Subcutaneous abdominal adipose tissue (tissue), 5 donors: ENCODE measurements at regions not wholly inside any gene's neighbourhood (a gene's known extent, or its start where the extent isn't known, plus 50 kb on each side); places are given as distances from the start of the nearest gene placed in this dataset.
A peak's percentile ranks its signal among the peaks of the same experiment; 100 is the strongest.

ENCODE experiments used
- H3K27ac ChIP-seq: one replicate; pipeline ENCODE4 v1.7.0; 2013; ENCODE audit warnings: low read depth, mild to moderate bottlenecking, inconsistent platforms, low read length, moderate library complexity
- H3K27me3 ChIP-seq, 5 donors: one replicate each; pipeline ENCODE4 v1.7.0; 2013; ENCODE audit warnings: low read length in 5 of 5, inconsistent platforms in 1 of 5; ENCODE audit not compliant: control insufficient read depth in 5 of 5, insufficient read depth in 4 of 5
- H3K36me3 ChIP-seq, 5 donors: one replicate each; pipeline ENCODE4 v1.7.0; 2013; ENCODE audit warnings: low read length in 5 of 5; ENCODE audit not compliant: control insufficient read depth in 5 of 5, insufficient read depth in 5 of 5
- H3K4me1 ChIP-seq, 5 donors: one replicate each; pipeline ENCODE4 v1.7.0; 2013; ENCODE audit warnings: low read length in 5 of 5, mild to moderate bottlenecking in 3 of 5, moderate library complexity in 1 of 5; ENCODE audit not compliant: control insufficient read depth in 5 of 5, insufficient read depth in 5 of 5
- H3K4me3 ChIP-seq, 5 donors: one replicate each; pipeline ENCODE4 v1.7.0; 2013; ENCODE audit warnings: low read length in 5 of 5, low read depth in 1 of 5
- H3K9ac ChIP-seq, 5 donors: one replicate each; pipeline ENCODE4 v1.7.0; 2013; ENCODE audit warnings: low read length in 5 of 5, mild to moderate bottlenecking in 4 of 5, moderate library complexity in 3 of 5
- H3K9me3 ChIP-seq, 5 donors: one replicate each; pipeline ENCODE4 v1.7.0; 2013; ENCODE audit warnings: low read length in 5 of 5; ENCODE audit not compliant: control insufficient read depth in 5 of 5
- donor health status: healthy.
- donor health status: healthy.
- donor health status: healthy.
- donor health status: healthy.
- donor health status: healthy.

DNA sequence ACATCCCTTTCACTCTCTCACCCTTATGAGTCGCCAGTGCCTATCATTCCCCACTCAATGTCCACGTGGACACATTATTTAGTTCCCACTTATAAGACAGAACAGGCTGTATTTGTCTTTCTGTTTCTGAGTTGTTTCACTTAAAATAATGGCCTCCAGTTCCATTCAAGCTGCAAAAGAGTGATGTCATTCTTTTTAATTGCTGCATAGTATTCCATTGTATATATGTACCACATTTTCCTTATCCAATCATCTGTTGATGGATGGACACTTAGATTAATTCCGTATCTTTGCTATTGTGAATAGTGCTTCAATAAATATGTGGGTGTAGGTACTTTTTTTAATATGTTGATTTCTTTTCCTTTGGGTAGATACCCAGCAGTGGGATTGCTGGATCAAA, 79.1 kb downstream of the ZNF365 start:
- H3K27ac ChIP-seq = no peak overlapping the region
- peaks cover 0 to 55% (median 45%) of the 10 kb centered on the region in 5 donors for H3K4me1 ChIP-seq
- H3K36me3 ChIP-seq = no peaks in the 10 kb centered on the region
- no peaks in the 10 kb centered on the region for H3K27me3 ChIP-seq
- no peaks in the 10 kb centered on the region for H3K9me3 ChIP-seq
- H3K4me3 ChIP-seq = no peak overlapping the region
- no peak overlapping the region for H3K9ac ChIP-seq

DNA sequence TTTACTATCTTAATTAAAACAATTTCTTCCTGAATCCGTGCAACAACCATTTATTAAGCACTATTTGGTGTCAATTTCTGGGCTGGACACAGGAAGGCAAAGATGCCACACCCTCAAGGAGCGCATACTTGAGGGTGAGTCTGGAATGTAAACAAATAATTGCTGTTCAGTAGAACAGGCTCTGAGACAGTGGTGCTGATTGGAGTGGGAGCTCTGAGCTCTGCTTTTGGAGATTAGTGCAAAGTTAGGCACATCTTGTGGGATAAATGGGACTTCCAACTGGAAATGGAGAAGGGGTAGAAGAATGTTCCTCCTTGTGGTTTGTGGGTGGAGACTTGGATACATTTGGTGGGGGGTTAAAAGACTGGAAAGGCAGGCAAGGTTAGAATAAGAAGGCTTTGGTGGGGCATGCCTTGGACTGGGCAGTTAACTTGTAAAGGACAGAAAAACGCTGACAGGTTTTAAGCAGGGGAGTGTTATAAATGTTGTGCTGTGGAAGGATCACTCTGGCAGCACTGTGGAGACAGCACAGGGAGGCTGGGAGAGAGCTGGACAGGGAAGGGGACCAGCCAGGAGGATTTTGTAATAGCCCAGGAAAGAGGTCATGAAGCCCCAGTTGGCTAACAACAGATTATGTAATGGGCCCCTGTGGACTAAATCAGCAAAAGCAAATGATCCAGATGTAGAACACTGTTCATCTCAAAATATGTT, 80.7 kb downstream of the ZNF365 start:
- peak overlapping the region in 1 of 5 donors; percentile 31 for H3K4me3 ChIP-seq
- no peaks in the 10 kb centered on the region for H3K27me3 ChIP-seq
- H3K36me3 ChIP-seq = no peaks in the 10 kb centered on the region
- H3K9me3 ChIP-seq = no peaks in the 10 kb centered on the region
- peak overlapping the region in 1 of 5 donors; percentile 19 for H3K9ac ChIP-seq
- peaks cover 0 to 55% (median 45%) of the 10 kb centered on the region in 5 donors for H3K4me1 ChIP-seq
- peak overlapping the region; percentile 56 for H3K27ac ChIP-seq

DNA sequence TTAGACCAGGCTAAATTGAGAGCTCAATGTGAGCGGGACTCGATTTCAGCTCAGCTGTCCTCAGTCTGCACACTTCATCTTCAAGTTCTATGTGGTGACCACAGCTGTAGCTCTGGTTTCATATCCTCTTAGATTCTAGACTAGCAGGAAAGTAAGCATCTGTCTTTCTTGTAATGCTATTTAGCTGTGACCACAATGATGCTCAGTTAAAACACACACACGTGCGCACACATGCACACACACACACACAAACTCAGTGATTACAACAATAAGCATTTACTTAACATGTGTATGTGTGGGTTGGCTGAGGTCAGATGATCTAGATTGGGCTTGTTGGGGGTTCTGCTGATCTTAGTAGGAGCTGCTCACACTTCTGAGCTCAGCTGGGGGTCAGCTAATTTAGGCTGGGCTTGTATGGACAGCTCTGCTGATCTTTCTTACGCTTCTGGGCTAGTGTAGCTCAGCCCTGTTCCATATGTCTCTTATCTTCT, 82.5 kb downstream of the ZNF365 start:
- Histone ChIP-seq H3K4me3 (no peak overlapping the region), H3K9me3 (no peaks in the 10 kb centered on the region), H3K9ac (no peak overlapping the region), H3K27me3 (no peaks in the 10 kb centered on the region), H3K27ac (no peak overlapping the region), H3K36me3 (no peaks in the 10 kb centered on the region), H3K4me1 (peaks cover 0 to 39% (median 27%) of the 10 kb centered on the region in 5 donors)

DNA sequence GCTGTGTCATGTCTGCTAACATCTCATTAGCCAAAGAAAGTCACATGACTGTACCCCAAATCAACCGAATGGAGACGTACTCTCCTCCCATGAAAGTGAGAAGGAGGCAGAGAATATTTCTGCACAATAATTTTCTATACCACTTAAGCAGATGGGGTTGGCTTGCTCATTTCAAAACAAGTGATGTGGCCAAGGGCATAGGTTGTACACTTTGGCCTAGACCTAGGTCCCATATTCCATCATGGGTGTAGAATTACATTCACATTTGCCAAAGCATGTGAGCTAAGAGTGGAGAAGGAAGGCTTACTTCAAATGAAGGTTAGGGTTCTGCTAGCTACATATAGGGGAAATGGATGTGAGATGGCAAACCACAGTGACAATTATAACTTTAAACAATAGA, 83.0 kb downstream of the ZNF365 start:
- H3K9me3 ChIP-seq = no peaks in the 10 kb centered on the region
- no peak overlapping the region for H3K9ac ChIP-seq
- no peaks in the 10 kb centered on the region for H3K27me3 ChIP-seq
- no peaks in the 10 kb centered on the region for H3K36me3 ChIP-seq
- peaks cover 0 to 33% (median 26%) of the 10 kb centered on the region in 5 donors for H3K4me1 ChIP-seq
- H3K27ac ChIP-seq = no peak overlapping the region
- H3K4me3 ChIP-seq = peak overlapping the region in 1 of 5 donors; percentile 4

DNA sequence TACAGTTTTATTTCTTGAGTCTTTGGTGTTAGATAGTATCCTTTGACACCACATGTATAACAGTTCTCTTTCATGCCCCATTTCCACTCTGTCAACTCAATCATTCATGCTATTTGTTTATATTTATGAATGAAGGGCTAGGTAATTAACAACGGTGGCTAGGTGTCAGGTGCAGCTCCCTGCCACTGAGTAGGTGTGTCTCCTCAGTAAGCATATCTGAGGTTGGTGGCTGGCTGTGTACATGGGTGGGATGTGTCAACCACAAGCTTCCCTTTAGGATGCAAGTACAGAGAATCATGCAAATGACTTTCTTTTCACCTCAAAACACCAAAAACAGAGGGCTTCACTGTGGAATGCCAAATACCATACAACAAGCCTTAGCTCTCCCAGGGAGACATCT, 83.4 kb downstream of the ZNF365 start:
- no peak overlapping the region for H3K9ac ChIP-seq
- no peaks in the 10 kb centered on the region for H3K9me3 ChIP-seq
- H3K4me1 ChIP-seq = peaks cover 0 to 33% (median 26%) of the 10 kb centered on the region in 5 donors
- no peak overlapping the region for H3K27ac ChIP-seq
- no peak overlapping the region for H3K4me3 ChIP-seq
- no peaks in the 10 kb centered on the region for H3K36me3 ChIP-seq
- H3K27me3 ChIP-seq = no peaks in the 10 kb centered on the region

DNA sequence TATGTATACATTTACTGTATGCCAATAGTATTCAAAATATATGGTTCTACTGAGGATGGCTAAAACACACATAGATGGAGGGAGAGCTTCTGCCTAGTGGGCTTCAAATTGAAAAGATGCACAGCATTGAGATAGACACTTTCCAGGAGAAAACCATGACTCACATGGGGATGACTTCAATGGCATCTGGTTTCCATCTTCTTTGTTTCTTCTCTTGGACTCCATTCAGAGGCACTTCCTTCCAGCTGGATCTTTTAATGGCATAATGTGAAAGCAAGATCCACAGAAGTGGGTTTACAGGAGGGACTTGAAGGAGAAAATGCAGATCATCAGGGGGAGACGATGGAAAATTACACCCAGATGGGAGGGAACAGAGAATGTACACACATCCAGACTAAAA, 84.9 kb downstream of the ZNF365 start:
- H3K4me1 ChIP-seq = peaks cover 0 to 38% (median 26%) of the 10 kb centered on the region in 5 donors
- no peaks in the 10 kb centered on the region for H3K27me3 ChIP-seq
- H3K36me3 ChIP-seq = no peaks in the 10 kb centered on the region
- no peak overlapping the region for H3K9ac ChIP-seq
- H3K9me3 ChIP-seq = no peaks in the 10 kb centered on the region
- no peak overlapping the region for H3K27ac ChIP-seq
- no peak overlapping the region for H3K4me3 ChIP-seq

DNA sequence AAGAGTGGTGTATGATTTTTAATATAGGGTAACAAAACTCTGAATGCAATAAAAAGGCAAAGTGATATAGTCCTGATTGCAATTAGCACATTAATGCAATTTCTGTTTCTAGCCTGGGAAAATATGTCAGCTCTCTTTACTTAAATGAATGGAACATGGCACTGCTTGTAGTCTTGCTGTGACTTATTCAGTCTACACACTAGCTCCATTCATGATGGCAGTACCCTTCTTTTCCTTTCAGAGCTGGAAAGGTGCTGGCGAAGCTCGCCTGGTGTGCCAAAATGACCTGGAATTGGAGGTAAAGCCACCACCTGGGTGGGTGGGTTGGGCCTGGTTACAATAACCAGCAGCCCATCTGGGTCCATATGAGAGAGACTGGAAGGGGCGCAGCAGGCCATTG, 85.3 kb downstream of the ZNF365 start:
- H3K9ac ChIP-seq = no peak overlapping the region
- H3K4me3 ChIP-seq = no peak overlapping the region
- H3K4me1 ChIP-seq = peaks cover 0 to 35% (median 23%) of the 10 kb centered on the region in 5 donors
- H3K27me3 ChIP-seq = no peaks in the 10 kb centered on the region
- no peak overlapping the region for H3K27ac ChIP-seq
- H3K36me3 ChIP-seq = no peaks in the 10 kb centered on the region
- no peaks in the 10 kb centered on the region for H3K9me3 ChIP-seq

DNA sequence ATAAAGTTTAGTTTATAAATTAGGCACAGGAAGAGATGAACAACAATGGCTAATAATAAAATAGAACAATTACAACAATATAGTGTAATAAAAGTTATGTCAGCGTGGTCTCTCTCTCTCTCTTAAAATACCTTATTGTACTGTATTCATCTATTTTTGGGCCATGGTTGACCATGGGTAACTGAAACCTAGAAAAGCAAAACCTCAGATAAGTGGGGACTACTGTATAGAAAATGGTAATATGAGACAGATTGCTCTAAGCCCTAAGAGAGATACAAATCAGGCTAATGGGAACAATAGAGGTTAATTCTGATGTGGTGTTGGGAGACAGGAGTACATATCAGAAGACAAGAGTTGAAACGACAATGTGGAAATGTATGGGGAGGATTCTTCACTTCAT, 86.2 kb downstream of the ZNF365 start:
- Histone ChIP-seq H3K4me3 (no peak overlapping the region), H3K36me3 (no peaks in the 10 kb centered on the region), H3K9ac (no peak overlapping the region), H3K27me3 (no peaks in the 10 kb centered on the region), H3K9me3 (peaks cover 0 to 7% (median 4%) of the 10 kb centered on the region in 5 donors), H3K4me1 (peaks cover 0 to 29% (median 18%) of the 10 kb centered on the region in 5 donors), H3K27ac (no peak overlapping the region)

DNA sequence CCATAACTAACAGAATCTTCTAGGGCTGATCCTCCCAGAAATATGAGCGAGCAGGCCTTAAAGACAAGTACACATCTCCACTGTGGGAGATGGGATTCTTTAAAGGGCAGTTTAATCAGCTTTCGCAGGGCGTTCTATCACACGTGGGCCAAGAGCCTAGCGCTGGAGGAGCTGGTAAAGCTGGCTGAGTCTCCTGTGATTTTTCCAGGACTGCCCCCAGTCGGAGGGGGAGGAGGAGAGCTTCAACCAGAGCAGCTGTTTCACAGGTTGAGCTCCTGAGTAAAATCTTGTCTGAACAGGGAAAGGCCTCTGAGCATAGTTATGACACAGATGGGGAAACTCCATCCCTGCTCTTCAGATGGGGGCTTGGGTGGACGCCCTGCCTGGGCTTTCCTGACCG, 87.0 kb downstream of the ZNF365 start:
- H3K9me3 ChIP-seq = peaks cover 0 to 15% (median 10%) of the 10 kb centered on the region in 5 donors
- H3K27me3 ChIP-seq = no peaks in the 10 kb centered on the region
- H3K4me1 ChIP-seq = peaks cover 0 to 22% (median 10%) of the 10 kb centered on the region in 5 donors
- H3K36me3 ChIP-seq = no peaks in the 10 kb centered on the region
- H3K9ac ChIP-seq = no peak overlapping the region
- H3K4me3 ChIP-seq = no peak overlapping the region
- no peak overlapping the region for H3K27ac ChIP-seq

DNA sequence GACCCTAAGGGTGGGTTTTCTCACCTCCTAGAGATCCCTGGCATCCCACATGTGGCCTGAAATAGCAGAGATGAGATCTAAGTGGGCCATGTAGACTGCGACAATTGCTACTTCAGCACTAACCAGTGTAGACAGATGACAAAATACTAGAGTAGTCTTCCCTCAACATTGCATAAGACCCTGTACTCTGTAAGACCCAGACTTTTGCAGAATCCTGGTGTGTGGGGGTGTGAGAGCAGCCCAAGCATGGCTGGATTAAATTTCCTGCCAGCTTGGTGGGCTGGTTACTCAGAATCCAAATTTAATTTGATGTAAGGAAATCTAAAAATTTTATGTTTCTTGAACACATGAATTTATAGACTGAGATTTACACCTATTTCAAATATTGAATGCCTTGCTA, 88.3 kb downstream of the ZNF365 start:
- H3K36me3 ChIP-seq = no peaks in the 10 kb centered on the region
- H3K27ac ChIP-seq = no peak overlapping the region
- H3K4me1 ChIP-seq = peaks cover 0 to 9% (median 0%) of the 10 kb centered on the region in 5 donors

More for the DNA sequence above, 88.3 kb downstream of the ZNF365 start:
- no peak overlapping the region for H3K9ac ChIP-seq
- H3K27me3 ChIP-seq = no peaks in the 10 kb centered on the region
- H3K9me3 ChIP-seq = peaks cover 0 to 16% (median 11%) of the 10 kb centered on the region in 5 donors
- H3K4me3 ChIP-seq = no peak overlapping the region
